HG02642 (cell line): ENCODE measurements at regions not wholly inside any gene's neighbourhood (a gene's known extent, or its start where the extent isn't known, plus 50 kb on each side); places are given as distances from the start of the nearest gene placed in this dataset.
A peak's percentile ranks its signal among the peaks of the same experiment; 100 is the strongest.

Experiments used
- ATAC-seq: cut with Tn5 transposase; IDR thresholded peaks from one replicate; pipeline ENCODE4 v1.9.1; 2021; ENCODE audit warnings: mild to moderate bottlenecking; ENCODE audit not compliant: unreplicated experiment, poor library complexity

GRCh38 chr7:30212701-30213111 is 71.7 kb upstream of the ZNRF2 start:
- ATAC-seq, result no peak

- no peak for ATAC-seq
These were observed 70.8 kb upstream of the ZNRF2 start for GRCh38 chr7:30213637-30214036.

- ATAC-seq, result no peak
These were observed 69.7 kb upstream of the ZNRF2 start for GRCh38 chr7:30214651-30215137.

- no peak for ATAC-seq
These were observed 62.6 kb upstream of the ZNRF2 start for GRCh38 chr7:30221764-30222163.

GRCh38 chr7:30222515-30223215 is 61.7 kb upstream of the ZNRF2 start:
- ATAC-seq, result no peak

GRCh38 chr7:30223896-30224295 is 60.5 kb upstream of the ZNRF2 start:
- ATAC-seq, result no peak

- ATAC-seq, result no peak
These were observed 59.8 kb upstream of the ZNRF2 start for GRCh38 chr7:30224511-30225062.

- peak; percentile 76 for ATAC-seq
These were observed 58.4 kb upstream of the ZNRF2 start for GRCh38 chr7:30225863-30226613.

GRCh38 chr7:30226614-30227268 is 57.7 kb upstream of the ZNRF2 start:
- ATAC-seq, result no peak

- ATAC-seq, result no peak
These were observed 53.1 kb upstream of the ZNRF2 start for GRCh38 chr7:30231271-30231670.

- ATAC-seq, result no peak
These were observed 52.0 kb upstream of the ZNRF2 start for GRCh38 chr7:30232391-30232790.
